PFSK-1 (cell line): ENCODE measurements at regions not wholly inside any gene's neighbourhood (a gene's known extent, or its start where the extent isn't known, plus 50 kb on each side); places are given as distances from the start of the nearest gene placed in this dataset.

Experiments used
- FOXP2 ChIP-seq: optimal IDR thresholded peaks from 2 replicates; pipeline ENCODE3; 2011; ENCODE audit warnings: borderline replicate concordance, control low read depth, inconsistent platforms; ENCODE audit not compliant: insufficient read depth; ENCODE audit errors: extremely low read length, extremely low read depth
- POLR2AphosphoS5 ChIP-seq: IDR thresholded peaks from 2 replicates; pipeline ENCODE4 v1.6.1; 2012; ENCODE audit warnings: low read depth, mild to moderate bottlenecking, control low read depth, low read length, moderate library complexity
- SIN3A ChIP-seq: IDR thresholded peaks from 2 replicates; pipeline ENCODE4 v1.6.1; 2012; ENCODE audit warnings: mild to moderate bottlenecking, low read length, moderate library complexity, borderline replicate concordance; ENCODE audit not compliant: insufficient read depth
- TAF1 ChIP-seq: IDR thresholded peaks from 2 replicates; pipeline ENCODE4 v1.6.1; 2012; ENCODE audit warnings: low read length, control low read depth, borderline replicate concordance; ENCODE audit not compliant: insufficient read depth
- TF ChIP-seq, protein P1 (sequence below), 2 experiments: IDR thresholded peaks; 2 replicates each; pipeline versions ENCODE4 v1.6.1 to v1.8.0; 2011 to 2012; ENCODE audit warnings: low read depth in 2 of 2, low read length in 2 of 2, control low read depth in 1 of 2, inconsistent platforms in 1 of 2, mild to moderate bottlenecking in 1 of 2, moderate library complexity in 1 of 2; ENCODE audit not compliant: insufficient read depth in 1 of 2

GRCh38 chr5:138640646-138641254, 65.5 kb upstream of the HSPA9 start:
- TF ChIP-seq SIN3A = no peak

DNA sequence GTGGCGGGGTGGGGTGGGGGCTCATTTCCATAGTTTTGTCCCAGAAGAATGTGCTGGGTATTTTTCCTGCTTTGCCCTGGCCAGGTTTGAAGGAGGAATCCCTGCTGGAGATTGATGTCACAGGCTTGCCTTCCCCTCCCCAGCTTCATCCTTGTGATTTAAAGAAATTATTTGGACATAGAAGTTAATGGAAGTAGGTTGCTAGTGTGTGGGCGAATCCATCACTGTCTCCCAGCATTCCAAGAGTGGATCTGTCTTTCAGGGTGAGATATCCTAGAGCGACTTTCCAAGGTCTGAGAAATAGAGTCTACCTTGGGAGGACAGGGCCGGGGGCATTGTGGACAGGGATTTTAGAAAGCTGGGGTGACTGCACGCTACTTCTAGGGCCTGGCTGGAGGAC, 64.9 kb upstream of the HSPA9 start:
- TF ChIP-seq POLR2AphosphoS5 (no peak), TAF1 (no peak), FOXP2 (no peak), SIN3A (no peak)
- TF ChIP-seq, protein P1, sequence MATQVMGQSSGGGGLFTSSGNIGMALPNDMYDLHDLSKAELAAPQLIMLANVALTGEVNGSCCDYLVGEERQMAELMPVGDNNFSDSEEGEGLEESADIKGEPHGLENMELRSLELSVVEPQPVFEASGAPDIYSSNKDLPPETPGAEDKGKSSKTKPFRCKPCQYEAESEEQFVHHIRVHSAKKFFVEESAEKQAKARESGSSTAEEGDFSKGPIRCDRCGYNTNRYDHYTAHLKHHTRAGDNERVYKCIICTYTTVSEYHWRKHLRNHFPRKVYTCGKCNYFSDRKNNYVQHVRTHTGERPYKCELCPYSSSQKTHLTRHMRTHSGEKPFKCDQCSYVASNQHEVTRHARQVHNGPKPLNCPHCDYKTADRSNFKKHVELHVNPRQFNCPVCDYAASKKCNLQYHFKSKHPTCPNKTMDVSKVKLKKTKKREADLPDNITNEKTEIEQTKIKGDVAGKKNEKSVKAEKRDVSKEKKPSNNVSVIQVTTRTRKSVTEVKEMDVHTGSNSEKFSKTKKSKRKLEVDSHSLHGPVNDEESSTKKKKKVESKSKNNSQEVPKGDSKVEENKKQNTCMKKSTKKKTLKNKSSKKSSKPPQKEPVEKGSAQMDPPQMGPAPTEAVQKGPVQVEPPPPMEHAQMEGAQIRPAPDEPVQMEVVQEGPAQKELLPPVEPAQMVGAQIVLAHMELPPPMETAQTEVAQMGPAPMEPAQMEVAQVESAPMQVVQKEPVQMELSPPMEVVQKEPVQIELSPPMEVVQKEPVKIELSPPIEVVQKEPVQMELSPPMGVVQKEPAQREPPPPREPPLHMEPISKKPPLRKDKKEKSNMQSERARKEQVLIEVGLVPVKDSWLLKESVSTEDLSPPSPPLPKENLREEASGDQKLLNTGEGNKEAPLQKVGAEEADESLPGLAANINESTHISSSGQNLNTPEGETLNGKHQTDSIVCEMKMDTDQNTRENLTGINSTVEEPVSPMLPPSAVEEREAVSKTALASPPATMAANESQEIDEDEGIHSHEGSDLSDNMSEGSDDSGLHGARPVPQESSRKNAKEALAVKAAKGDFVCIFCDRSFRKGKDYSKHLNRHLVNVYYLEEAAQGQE (IDR thresholded peaks at IDR 0.05; ENCODE audit: insufficient read depth in 1 of 2, low read depth in 2 of 2, low read length in 2 of 2) = no peak

DNA sequence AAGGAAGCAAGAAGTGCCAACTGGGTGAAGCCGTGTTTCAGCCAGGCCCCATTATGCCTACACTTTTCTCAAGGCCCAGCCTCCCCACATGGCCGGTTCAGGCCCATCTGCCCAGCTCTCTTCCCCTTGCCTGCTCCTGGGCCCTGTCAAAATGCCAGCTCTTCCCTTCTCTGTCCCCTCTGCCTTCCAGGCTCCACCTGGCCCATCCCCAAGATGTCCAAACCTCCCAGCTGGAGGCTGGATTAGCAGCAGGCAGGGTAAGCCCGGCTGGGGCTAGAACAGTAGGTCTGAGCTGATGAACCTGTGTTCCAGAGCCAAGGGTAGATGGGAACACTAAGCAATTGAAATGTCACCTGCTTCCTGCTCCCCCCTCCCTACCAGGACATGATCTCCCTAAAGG, 64.1 kb upstream of the HSPA9 start:
- TF ChIP-seq, protein P1 (IDR thresholded peaks at IDR 0.05; ENCODE audit: insufficient read depth in 1 of 2, low read depth in 2 of 2, low read length in 2 of 2) = no peak
- TF ChIP-seq TAF1 = no peak
- no peak for TF ChIP-seq SIN3A
- no peak for TF ChIP-seq POLR2AphosphoS5
- TF ChIP-seq FOXP2 = no peak

GRCh38 chr5:138637256-138637655, 62.1 kb upstream of the HSPA9 start:
- no peak for TF ChIP-seq TAF1

- no peak for TF ChIP-seq POLR2AphosphoS5
- no peak for TF ChIP-seq TAF1
- TF ChIP-seq SIN3A = no peak
- TF ChIP-seq, protein P1 (IDR thresholded peaks at IDR 0.05; ENCODE audit: insufficient read depth in 1 of 2, low read depth in 2 of 2, low read length in 2 of 2) = no peak
- no peak for TF ChIP-seq FOXP2
Measured at GRCh38 chr5:138636398-138636944, 61.3 kb upstream of the HSPA9 start.

DNA sequence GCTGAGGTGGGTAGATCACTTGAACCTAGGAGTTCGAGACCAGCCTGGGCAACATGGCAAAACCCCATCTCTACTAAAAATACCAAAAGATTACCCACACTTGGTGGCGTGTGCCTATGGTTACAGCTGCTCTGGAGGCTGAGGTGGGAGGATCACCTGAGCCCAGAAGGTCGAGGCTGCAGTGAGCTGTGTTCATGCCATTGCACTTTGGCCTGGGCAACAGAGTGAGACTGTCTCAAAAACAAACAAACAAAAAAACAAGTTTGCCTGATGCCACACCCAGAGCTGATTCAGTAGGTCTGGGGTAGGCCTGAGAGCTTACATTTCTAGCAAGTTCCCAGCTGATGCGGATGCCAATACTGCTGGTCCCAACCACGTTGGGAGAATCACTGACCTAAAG, 60.5 kb upstream of the HSPA9 start:
- TF ChIP-seq SIN3A (no peak), POLR2AphosphoS5 (no peak), TAF1 (no peak), FOXP2 (no peak)
- TF ChIP-seq, protein P1 (IDR thresholded peaks at IDR 0.05; ENCODE audit: insufficient read depth in 1 of 2, low read depth in 2 of 2, low read length in 2 of 2) = no peak
